ENCODE measurements at regions not wholly inside any gene's neighbourhood (a gene's known extent, or its start where the extent isn't known, plus 50 kb on each side); places are given as distances from the start of the nearest gene placed in this dataset.

DNA sequence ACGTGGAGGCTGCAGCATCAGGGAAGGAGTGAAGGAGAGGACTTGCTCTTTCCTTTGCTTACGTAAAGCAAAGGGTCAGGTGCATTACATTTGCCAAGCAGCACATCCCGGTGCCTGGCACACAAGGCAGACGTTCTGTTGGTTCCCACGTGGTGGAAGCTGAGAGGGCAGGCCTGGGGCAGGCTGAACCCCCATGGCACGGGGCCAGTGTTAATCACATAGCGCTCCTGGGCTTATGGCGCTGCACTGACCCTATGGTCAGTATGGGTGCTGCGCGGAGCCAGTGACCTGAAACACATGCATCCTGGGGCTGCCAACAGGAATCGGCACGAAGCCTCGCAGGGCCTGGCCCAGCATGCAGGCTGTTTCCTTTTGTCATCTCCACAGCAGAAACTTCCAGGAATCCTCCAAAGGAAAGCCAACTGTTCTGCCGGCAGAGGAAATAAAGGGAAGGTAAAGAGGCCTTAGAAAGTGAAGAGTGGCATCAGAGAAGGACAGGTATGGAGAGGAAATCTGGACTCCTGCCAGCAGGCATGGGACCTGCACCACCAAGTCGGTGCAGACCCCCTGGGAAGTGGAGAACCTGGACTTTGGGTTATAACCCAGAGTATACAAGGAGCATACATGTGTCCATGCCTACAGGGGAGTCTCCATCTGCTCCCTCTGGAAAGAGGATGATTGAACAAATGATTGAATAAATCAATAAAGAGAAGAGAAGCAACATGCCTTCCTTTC lies 560.2 kb downstream of the TCERG1L start:
- no peak for DNase-seq

DNA sequence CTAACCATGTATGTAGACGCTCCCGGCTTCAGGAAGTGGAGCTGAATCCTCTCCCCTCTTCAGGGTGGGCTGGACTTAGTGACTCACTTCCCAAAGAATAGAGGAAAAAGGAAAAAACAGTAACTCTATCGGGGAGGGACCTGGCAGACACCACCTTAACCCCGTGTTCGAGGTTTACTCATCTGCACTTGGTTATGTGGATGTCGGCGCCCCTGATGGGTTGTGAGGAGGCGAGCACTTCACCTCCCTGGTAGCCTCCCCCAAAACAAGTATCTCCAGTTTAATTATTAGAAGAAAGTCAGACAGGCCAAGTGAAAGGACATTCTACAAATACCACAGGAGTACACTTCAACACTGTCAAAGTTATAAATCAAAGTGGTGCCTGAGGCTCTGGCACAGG lies 559.7 kb downstream of the TCERG1L start:
- DNase-seq: no peak

DNA sequence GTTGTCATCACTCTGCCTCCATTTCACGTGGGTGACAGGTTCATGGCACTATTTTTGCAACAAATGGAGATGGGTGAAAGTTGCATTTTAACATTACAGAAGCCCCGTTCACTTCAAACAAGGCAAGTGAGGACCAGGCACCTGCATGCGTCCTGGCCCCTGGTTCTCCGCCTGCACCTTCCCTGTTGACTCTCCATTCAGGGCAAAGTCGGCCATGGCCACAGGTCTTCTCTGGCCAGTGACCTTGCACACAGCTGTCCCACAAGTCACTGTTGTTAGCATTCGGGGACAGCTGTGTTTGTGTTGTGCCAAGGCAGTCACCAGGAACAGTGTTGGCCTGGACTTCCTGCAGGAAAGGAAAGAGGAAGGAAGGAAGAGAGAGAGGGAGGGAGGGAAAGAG lies 554.9 kb downstream of the TCERG1L start:
- no peak for DNase-seq

DNA sequence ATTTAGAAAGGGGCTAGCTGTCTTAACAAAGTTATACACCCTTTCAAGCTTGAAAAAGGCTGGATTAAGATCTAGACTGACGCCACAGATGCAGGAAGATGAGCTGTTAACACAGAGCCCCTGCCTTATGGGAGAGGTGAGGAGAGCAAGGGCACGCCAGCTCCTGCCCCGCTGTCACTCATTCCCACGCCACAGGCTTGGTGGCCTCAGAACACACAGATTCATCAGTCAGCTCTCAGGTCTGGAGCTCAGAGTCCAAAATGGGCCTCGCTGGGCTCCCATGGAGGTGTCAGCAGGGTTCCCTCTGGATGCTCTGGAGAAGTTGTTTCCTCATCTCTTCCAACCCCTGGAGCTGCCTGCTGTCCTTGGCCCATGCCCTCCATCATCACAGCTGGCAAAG lies 554.2 kb downstream of the TCERG1L start:
- no peak for DNase-seq

DNA sequence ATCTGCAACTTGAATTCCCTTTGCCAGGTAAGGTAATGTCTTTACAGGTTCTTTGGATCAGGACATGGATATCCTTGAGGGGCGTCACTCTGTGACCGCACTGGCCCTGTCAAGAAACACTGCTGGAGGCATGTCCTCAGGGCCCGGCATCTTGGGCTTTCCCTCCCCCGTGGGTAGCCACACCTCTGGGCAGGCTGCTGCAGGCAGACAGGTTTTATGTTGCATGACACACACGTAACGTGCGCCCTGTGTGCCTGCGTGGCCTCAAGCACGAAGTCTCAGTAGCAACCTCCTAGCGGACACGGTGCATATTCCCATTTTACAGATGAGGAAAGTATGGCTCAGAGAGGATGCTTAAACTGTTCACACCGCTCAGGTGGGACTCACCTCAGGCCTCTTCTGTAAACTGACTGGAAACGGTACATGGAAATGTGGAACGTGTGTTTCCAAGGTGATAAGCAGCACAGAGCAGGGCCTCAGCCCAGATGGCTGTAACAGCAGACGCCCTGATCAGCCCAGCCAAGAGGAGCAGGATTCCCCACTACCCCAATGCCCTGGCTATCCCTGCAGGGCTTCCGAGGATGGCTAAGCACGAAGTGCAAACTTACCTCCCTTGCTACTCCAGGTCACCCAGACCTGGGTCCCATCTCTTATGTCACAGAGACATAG lies 553.6 kb downstream of the TCERG1L start:
- DNase-seq: no peak

DNA sequence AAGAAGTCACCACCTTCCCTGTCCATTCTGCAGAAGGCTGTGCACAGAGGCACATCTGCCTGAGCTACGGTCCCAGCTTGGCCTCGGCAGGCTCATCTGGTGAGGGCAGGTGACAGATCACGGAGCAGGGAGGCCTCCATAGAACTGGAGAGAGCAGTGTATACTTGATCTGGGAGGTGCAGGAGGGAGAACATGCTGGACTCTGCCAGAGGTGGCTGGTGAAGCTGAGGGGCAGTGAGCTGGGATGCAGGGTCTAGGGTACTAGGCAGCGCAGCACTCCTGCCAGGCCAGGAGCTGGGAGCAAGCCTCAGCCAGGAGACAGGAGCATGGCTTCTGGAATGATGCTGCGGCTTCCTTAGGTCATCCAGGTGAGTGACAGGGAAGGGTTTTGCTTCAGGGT lies 553.0 kb downstream of the TCERG1L start:
- no peak for DNase-seq

DNA sequence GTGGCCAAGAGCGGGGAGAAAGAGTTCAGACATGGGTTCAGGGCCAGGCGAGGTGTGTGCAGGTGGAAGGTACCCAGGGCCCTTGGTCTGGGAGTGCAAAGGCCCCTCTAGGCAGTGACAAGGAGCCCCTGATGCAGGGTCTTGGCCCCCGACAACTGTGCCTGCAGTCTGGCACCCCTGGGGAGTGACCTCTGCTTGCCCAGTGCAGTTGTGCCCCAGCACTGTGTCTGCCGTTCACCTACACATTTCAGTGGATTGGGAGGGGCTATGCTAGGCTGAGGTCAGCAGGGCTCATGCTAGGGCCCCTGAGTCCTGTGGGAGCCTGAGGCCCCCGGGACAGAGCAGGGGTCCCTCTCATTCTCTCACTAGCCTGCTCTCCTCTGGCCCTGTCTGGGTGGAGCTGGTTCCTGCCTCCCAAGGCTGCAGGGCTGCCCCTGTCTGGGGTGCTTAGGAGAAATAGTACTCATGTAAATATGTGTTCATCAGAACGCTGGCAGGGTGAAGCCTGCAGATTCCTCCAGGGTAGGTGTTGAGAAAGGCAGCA lies 550.4 kb downstream of the TCERG1L start:
- no peak for DNase-seq

DNA sequence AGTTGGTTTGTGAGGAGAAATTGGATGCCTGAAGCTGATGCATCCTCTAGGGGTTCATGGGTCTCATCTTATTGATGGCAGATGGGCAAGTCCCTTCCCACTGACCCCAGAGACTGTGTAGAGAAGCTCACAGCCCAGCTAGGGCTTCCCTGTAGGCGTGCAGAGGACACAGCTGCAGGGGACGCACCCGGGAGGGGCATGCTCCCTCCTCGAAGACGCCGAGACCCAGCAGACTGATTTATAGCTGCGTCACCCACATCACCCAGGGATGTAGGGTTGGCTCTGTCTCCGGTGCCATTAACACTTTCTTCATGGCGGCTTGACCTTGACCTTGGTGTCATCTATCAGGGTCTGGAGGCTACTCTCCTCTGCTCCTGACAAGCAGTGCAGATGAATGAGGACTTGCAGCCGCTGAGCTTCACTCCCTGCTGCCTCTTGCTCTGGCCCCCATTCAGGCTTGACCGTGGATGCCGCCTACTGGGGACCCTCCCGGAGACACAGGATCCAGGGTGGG lies 549.7 kb downstream of the TCERG1L start:
- DNase-seq: no peak

DNA sequence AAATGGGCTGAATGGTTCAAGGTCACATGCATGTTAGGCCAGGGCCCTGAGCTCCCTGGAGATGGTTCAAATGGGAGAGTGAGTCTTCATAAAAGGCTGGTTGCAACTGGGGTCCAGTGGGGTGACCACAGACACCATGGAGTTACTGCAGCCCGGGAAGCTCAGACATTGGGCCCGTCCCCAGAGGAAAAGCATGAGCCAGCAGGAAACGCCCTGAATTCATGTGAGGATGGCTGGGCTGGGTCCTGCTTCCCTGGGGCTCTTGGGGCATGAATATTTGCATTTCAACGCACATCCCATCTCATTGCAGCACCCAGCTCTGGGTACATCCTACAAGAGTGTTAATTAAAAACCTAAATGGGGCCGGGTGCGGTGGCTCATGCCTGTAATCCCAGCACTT lies 549.0 kb downstream of the TCERG1L start:
- no peak for DNase-seq

DNA sequence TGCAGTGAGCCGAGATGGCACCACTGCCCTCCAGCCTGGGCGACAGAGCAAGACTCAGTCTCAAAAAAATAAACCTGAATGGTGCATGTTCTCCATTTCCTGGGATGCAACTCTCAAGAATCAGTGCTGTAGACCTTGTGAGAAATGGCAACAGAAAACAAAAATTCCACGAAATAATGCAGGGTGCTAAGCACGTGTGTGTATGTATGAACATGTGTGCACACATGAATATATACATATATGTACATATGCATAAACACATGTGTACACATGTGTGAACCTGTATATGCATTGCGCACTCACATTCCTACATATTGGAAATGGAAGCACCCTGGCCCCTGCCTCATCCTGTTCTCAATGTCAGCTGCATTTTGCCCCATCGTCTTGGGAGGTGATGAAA lies 548.5 kb downstream of the TCERG1L start:
- no peak for DNase-seq

DNA sequence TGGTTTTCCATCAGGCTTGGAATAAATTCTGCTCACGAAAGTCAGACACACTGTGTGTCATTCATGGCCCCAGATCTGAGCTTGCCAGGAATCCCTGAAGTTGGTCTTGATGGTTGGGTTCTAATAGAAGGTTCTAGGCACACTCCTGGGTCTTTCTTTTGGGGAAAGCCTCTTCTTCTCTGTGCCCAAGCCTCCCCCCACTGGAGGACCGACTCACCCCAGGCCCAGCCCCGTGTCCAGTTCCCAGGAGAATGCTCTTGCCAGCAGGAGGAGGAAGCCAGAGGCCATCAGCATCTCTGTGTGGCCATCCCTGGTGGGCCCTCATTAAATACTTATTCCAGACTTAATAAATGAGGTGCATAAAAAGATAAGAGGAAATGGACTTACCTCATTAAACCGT lies 548.0 kb downstream of the TCERG1L start:
- no peak for DNase-seq

DNA sequence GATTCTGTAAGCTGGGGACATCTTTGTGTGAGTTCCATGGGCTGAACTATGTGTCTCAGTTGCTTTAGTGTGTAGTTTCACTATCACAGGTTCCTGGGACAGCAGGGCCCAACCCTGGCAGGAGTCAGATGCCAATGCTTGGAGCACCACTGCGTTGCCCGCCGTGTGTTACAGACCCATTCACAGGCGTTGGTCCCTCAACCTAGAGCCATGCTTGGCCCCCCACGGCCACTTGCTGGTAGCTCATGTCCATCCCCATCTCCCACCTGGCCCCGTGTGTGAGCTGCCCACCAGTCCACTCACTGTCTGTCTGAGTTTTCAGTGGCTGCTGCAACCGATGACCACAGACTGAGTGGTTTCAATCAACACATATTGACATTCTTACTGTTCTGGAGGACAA lies 546.9 kb downstream of the TCERG1L start:
- DNase-seq: no peak

DNA sequence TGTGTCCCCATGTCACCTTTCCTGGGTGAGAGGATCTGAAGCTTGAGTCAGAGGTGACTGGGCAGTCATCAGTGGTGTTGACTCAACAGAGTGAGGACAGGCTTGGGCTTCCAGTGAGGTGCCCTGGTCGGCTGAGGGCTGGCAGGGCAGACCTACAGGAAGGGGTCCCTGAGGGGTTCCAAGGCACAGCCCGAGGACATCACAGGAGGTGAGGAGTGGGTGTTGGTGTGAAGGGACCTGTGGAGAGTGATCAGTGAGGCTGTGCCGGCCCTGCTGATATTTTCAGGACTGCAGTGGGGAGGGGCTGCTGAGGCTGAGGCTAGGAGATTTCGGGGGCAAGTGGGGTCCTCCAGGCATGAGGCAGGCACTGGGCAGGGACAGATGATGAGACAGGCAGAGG lies 545.5 kb downstream of the TCERG1L start:
- DNase-seq: no peak

DNA sequence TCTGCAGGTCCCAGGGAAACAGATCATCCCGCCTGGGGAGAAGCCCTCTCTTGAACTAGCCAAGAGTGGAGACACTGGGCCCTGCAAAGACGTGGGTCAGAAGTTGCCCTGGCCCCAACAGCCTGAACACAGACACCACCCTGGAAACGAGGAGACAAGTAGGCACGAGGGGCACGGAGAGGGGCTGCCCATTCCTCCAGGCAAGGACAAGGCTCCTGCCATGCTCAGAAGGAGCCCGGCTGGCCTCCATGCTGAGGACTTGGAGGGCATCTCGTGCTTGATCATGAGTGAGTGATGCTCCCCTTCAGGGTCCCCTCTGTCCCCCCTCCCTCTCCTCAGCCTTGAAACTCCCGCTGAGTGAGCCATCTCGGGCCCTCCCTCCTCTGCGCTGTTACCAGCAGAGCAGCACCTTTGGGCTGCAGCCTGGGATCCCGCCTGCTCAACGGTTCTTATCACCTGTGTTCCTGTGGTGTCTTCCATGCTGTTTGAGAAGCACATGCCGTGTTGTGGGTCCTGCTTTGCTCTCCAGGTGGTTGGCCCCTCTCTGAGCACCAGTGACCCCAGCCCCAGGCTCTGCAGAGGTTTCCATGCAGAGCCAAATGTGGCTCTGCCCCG lies 544.3 kb downstream of the TCERG1L start:
- DNase-seq: no peak

DNA sequence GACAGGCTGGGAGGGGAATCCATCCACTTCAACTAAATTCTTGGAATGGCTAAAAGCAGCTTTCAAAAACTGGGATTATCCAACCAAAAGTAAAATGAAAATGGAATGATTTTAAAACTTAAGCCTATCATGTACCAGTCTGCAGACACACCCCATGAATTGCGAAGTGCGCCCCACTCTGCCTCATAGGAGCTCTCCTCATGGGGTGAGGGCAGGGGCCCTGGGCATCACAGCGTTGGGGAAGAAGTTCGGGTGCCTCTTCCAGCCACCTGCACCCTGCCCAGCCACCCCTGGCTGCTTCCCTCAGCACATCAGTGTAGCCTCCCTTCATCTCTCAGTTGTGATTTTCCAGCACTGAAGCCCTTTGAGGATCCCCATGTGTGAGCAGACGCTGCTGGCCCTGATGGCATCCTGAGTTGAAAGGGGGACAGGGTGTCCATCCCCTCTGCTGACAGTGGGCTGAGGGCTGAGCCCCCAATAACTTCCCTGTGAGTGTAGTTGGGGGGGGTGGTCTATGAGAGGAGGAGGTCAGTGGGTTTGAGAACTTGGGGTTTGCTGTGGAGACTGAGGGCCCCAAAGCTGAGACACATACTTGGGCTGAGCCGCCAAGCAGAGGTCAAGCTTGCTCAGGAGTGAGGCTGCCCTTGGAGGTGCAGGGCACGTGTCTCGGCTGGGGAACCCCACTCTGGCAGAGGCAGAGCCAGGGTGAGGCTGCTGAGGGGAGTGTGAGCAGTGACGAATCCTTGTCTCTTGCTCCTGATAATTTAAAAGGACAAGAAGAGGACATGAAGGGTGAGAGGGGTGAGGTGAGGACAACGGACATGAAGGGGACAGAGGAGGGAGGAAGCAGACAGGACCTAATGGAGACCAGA lies 542.1 kb downstream of the TCERG1L start:
- DNase-seq: no peak

DNA sequence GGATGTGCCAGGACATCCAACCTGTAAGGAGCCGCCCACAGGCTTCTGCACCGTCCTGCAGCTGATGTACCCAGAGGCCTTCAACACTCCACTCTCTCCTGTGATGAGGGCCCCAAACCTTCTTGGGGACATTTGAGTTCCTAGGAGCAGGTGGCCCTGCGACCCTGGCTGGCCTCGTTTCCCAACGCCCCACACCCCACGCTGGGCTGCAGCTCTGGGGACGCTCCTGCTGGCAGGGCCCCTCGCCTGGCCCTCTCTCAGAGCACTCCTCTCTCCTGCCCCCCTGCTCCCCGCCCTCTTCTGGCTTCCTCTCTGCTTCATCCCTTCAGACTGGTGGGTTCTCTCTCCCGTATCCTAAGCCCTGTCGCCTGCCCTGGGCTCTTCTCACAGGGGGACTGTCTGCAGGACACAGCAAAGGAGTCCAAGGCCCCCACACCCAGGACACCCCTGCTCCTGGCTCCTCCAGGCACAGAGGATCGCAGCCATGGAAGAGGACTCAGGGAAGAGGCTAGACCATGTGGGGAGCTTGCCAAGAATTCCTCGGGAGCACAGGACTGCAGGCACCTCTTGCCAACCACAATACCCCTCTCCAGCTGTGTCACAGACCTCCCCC lies 541.4 kb downstream of the TCERG1L start:
- DNase-seq: no peak

DNA sequence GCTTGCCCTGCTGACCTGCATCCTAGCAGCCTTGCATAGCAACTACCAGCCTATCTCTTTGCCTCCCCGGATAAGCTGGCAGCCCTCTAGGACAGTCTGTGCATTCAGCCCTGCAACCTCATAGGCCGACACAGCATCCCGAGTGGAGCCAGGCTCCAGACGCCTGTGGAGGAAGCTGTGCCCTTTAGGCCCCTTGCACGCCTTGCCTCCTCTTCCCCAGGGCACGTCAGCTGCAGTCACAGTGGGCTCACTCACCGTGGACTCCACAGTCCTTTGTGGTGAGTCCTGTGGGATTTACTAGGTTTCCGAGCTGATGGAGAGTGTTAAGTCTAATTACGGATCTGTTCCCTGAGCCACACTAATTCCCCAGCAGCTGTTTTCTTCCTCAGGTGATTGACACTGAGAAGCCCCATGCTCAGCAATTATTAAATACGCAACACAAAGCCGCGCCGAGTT lies 540.0 kb downstream of the TCERG1L start:
- no peak for DNase-seq

DNA sequence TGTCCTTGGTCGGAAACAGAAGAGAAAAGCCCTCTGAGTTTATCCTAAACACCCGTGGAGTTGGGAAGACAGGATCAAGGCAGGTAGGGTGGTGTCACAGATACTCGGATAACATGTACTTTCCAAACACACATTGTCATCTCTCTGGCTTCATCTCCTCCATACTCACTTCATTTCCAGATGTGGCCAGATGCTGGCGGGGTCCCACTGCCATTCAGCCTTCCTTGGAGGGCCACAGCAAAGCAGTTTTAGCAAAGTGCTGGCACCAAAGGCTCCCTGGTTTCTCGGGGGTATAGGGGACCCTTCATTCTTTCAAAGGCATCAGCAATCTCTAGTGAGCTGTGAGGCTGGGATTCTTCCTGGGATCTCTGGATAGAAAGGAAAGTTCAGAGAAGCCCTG lies 539.5 kb downstream of the TCERG1L start:
- DNase-seq: no peak

DNA sequence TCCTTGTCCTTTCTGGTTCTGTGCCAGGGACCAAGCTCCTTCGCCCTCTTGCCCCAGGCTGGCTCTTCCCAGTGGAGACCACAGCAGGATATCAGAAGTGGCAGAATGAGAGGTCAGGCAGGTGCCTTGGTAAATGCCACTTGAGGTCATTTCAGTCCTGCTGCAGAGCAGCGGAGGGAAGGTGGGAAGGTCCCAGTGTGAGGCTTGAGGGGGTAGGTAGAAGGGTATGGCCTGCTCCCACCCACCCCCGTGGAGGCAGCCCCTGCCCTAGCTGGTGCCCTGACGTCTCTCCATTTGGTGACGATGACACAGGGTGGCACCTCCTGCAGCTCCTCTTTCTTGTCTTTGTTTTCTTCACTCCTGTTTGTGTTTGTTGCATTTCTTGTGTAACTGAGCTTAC lies 538.8 kb downstream of the TCERG1L start:
- no peak for DNase-seq

DNA sequence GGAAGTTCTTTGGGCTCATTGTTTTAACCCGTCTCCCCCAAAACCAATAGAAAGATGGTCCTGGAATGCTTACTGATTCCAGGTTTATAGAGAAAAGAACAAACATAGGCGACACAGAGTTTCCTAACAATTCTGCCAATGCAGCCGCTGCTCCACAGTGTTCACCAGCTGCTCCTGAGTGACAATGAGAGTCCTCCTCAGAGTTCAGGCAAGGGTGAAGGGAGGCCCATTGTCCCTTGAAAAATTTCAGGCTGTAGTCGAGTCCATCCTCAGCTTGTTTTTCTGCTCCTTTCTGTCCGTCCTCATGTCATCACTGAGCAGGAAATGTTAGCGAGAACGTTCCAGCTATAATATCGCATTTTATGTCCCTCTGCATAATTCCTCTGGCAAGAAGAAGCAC lies 537.6 kb downstream of the TCERG1L start:
- DNase-seq: no peak

DNA sequence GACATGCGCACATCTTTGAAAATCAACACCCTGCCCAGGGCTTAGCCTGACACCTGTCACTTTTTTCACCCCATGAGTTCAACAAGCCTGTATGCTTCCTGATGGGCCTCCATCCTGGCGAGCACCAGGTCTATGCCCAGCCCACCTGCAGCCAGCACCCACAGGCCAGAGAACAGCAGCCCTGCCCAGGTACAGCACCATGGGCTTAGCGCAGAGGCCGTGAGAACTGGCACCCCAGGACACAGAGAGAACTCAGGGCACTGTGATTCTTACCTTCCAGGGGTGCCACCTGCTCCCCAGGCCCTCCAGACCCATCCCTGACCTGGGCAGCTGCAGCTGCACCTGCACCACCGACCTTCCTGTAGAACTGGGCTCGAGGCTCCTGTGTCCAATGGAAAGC lies 536.6 kb downstream of the TCERG1L start:
- no peak for DNase-seq

DNA sequence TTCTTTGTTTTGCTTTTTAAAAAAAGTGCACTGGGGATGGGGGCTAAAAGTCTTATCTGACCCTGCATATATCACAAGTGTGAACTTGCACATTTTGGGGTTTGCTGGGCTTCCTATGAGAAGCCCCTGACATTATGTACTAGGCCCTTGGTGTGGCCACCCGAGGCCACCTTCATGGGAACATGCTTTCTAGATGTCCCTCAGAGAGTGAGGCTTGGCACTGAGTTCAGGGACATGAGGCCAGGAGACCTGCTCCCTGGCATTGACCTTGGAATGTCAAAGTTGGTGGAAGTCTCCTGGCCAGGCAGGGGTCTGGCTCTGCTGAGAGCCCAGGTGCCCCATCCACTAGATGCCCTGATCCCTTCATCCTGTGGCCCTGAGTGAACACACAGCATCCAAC lies 536.2 kb downstream of the TCERG1L start:
- DNase-seq: no peak

Data from COR-L47 (cell line).